A549 (cell line): ENCODE measurements at regions not wholly inside any gene's neighbourhood (a gene's known extent, or its start where the extent isn't known, plus 50 kb on each side); places are given as distances from the start of the nearest gene placed in this dataset.

Source experiments
- ATAC-seq, 2 experiments: fragments of 200-7000 bp in 1 of 2; fragments of >200 bp in 1 of 2; cut with Nextera tagmentation in 1 of 2; cut with Tn5 transposase in 1 of 2; 3 replicates each; pipeline versions ENCODE4 v1.8.0 to v1.9.1; 2018 to 2020; ENCODE audit warnings: mild to moderate bottlenecking in 1 of 2, moderate library complexity in 1 of 2
- CTCF ChIA-PET: fragments of 300-600 bp; sonication (Branson Sonifier 250); formaldehyde crosslinking; extraction: SDS; loops from one replicate; lab custom pipeline; 2021; ENCODE audit warnings: antibody characterized with exemption, inconsistent platforms; lab: Yijun Ruan, JAX
- POLR2A ChIA-PET: fragments of 350-600 bp; formaldehyde crosslinking; extraction: SDS; loops from one replicate; lab custom pipeline; 2021; ENCODE audit warnings: antibody characterized with exemption, inconsistent platforms; lab: Yijun Ruan, JAX
- DNase-seq, 2 experiments: peaks; one replicate each; pipeline versions ENCODE4 v3.0.0 to v3.0.0-alpha.2; 2011 to 2016; ENCODE audit warnings: low read depth in 1 of 2, low spot score in 1 of 2
- FAIRE-seq: peaks from 2 replicates; lab custom pipeline; 2011; peaks lifted over from hg19 to GRCh38; lab: Jason Lieb, UNC
- H3K27ac ChIP-seq, 2 experiments: fragments of >200 bp; sonication (Bioruptor Twin); formaldehyde crosslinking; 3 replicates each; pipeline ENCODE4 v1.5.1; 2016 to 2017
- H3K4me1 ChIP-seq: fragments of >200 bp; sonication (Bioruptor Twin); formaldehyde crosslinking; 3 replicates; pipeline ENCODE4 v1.6.1; 2016
- H3K4me2 ChIP-seq: fragments of >200 bp; sonication (Bioruptor Twin); formaldehyde crosslinking; 3 replicates; pipeline ENCODE4 v1.6.1; 2016
- H3K4me3 ChIP-seq: fragments of >200 bp; sonication (Bioruptor Twin); formaldehyde crosslinking; 3 replicates; pipeline ENCODE4 v1.5.1; 2016
- H3K9me3 ChIP-seq: fragments of >200 bp; sonication (Bioruptor Twin); formaldehyde crosslinking; 3 replicates; pipeline ENCODE4 v1.6.1; 2016
- BHLHE40 ChIP-seq: IDR thresholded peaks from 2 replicates; pipeline ENCODE4 v1.6.1; 2012; ENCODE audit warnings: low read depth, low read length, inconsistent platforms
- CHD2 ChIP-seq: fragments of 150-350 bp; IDR thresholded peaks from 2 replicates; pipeline ENCODE4 v1.6.1; 2014; ENCODE audit warnings: low read length; ENCODE audit not compliant: partially characterized antibody
- CHD4 ChIP-seq: fragments of 200-600 bp; sonication (generic); IDR thresholded peaks from 2 replicates; pipeline ENCODE4 v1.6.1; 2016; ENCODE audit warnings: antibody characterized with exemption, mild to moderate bottlenecking, borderline replicate concordance
- EHF ChIP-seq: fragments of 250-450 bp; sonication (Bioruptor Pico); IDR thresholded peaks from 2 replicates; pipeline ENCODE4 v1.5.0; 2020; ENCODE audit warnings: mild to moderate bottlenecking
- EP300 ChIP-seq, 2 experiments: fragments of >200 bp; sonication (Bioruptor Twin); formaldehyde crosslinking; IDR thresholded peaks; 2 replicates in 1 of 2; 3 replicates in 1 of 2; pipeline ENCODE4 v1.6.1; 2016 to 2017
- FOXS1 ChIP-seq: fragments of 250-450 bp; sonication (Bioruptor Pico); IDR thresholded peaks from 2 replicates; pipeline ENCODE4 v1.5.0; 2020; ENCODE audit warnings: mild to moderate bottlenecking, moderate library complexity
- HDAC2 ChIP-seq: fragments of 200-600 bp; sonication (generic); IDR thresholded peaks from 2 replicates; pipeline ENCODE4 v1.6.1; 2016
- HES2 ChIP-seq: fragments of >200 bp; sonication (Bioruptor Twin); formaldehyde crosslinking; IDR thresholded peaks from 2 replicates; pipeline ENCODE4 v1.6.1; 2016
- HOXA7 ChIP-seq: fragments of 250-450 bp; sonication (Bioruptor Pico); IDR thresholded peaks from 2 replicates; pipeline ENCODE4 v1.5.0; 2020; ENCODE audit warnings: mild to moderate bottlenecking, moderate library complexity
- JUNB ChIP-seq: fragments of >200 bp; sonication (Bioruptor Twin); formaldehyde crosslinking; IDR thresholded peaks from 2 replicates; pipeline ENCODE4 v1.6.1; 2016
- KDM5A ChIP-seq: fragments of 200-600 bp; sonication (generic); IDR thresholded peaks from 2 replicates; pipeline ENCODE4 v1.6.1; 2016; ENCODE audit warnings: antibody characterized with exemption, mild to moderate bottlenecking
- NFE2L2 ChIP-seq: fragments of 150-350 bp; conservative IDR thresholded peaks from 2 replicates; pipeline ENCODE4 v1.6.1; 2014; ENCODE audit warnings: low read length
- NR3C1 ChIP-seq: fragments of >200 bp; sonication (Bioruptor Twin); formaldehyde crosslinking; IDR thresholded peaks from 3 replicates; pipeline ENCODE4 v1.6.1; 2017
- PBX3 ChIP-seq: IDR thresholded peaks from 2 replicates; pipeline ENCODE4 v1.6.1; 2012
- PHF8 ChIP-seq: fragments of 200-600 bp; sonication (generic); IDR thresholded peaks from 2 replicates; pipeline ENCODE4 v1.6.1; 2016; ENCODE audit warnings: low read depth, mild to moderate bottlenecking, antibody characterized with exemption, moderate library complexity, borderline replicate concordance
- POLR2AphosphoS2 ChIP-seq: conservative IDR thresholded peaks from 2 replicates; pipeline ENCODE4 v1.6.1; 2012; ENCODE audit warnings: low read length, improper control_type of control experiment, inconsistent platforms
- RARB ChIP-seq: fragments of 250-450 bp; sonication (Bioruptor Pico); IDR thresholded peaks from 2 replicates; pipeline ENCODE4 v1.8.0; 2021; ENCODE audit warnings: mild to moderate bottlenecking, moderate library complexity
- RCOR1 ChIP-seq: fragments of 150-350 bp; IDR thresholded peaks from 2 replicates; pipeline ENCODE4 v1.6.1; 2014; ENCODE audit warnings: antibody characterized with exemption, low read length, low read depth
- RFX5 ChIP-seq: fragments of 450-650 bp; IDR thresholded peaks from 2 replicates; pipeline ENCODE4 v1.7.1; 2014; ENCODE audit warnings: antibody characterized with exemption, mild to moderate bottlenecking, moderate library complexity
- SREBF2 ChIP-seq: fragments of 450-650 bp; IDR thresholded peaks from 2 replicates; pipeline ENCODE4 v1.6.1; 2014; ENCODE audit warnings: mild to moderate bottlenecking, moderate library complexity
- USF2 ChIP-seq: fragments of 450-650 bp; IDR thresholded peaks from 2 replicates; pipeline ENCODE4 v1.6.1; 2014; ENCODE audit warnings: antibody characterized with exemption
- ZC3H11A ChIP-seq: fragments of 450-650 bp; IDR thresholded peaks from 2 replicates; pipeline ENCODE4 v1.6.1; 2014; ENCODE audit warnings: antibody characterized with exemption, mild to moderate bottlenecking
- ZFP36 ChIP-seq: fragments of 450-650 bp; IDR thresholded peaks from 2 replicates; pipeline ENCODE4 v1.6.1; 2014; ENCODE audit warnings: borderline replicate concordance; ENCODE audit not compliant: partially characterized antibody
- ZSCAN20 ChIP-seq: fragments of 250-450 bp; sonication (Bioruptor Pico); IDR thresholded peaks from 2 replicates; pipeline ENCODE4 v1.8.0; 2022; ENCODE audit warnings: mild to moderate bottlenecking, moderate library complexity
- WGBS: methylation state at CpG from one replicate; pipeline ENCODE4 v1.1.6; 2017; ENCODE audit errors: missing lambda C conversion rate; 5-methylcytosine and 5-hydroxymethylcytosine counted together

GRCh38 chr6:9621276-9621675, 793.6 kb downstream of the TFAP2A start (continued):
- TF ChIP-seq RARB = no peak

GRCh38 chr6:9620687-9621086, 794.2 kb downstream of the TFAP2A start:
- DNase-seq = no peak
- ChIA-PET POLR2A (no interaction called here), CTCF (no interaction called here)
- TF ChIP-seq ZC3H11A (no peak), CHD2 (no peak)
- H3K4me2 ChIP-seq = no peak overlapping the region
- no peaks in the 10 kb centered on the region for H3K9me3 ChIP-seq
- H3K4me3 ChIP-seq = no peak overlapping the region
- no peak for FAIRE-seq
- H3K4me1 ChIP-seq = no peaks in the 10 kb centered on the region
- WGBS = 84% methylated on average over 3 of the region's 3 CpGs
- H3K27ac ChIP-seq = no peak overlapping the region
- no peak for ATAC-seq

GRCh38 chr6:9620263-9620662, 794.6 kb downstream of the TFAP2A start:
- no peak for ATAC-seq
- Histone ChIP-seq H3K27ac (no peak overlapping the region), H3K4me1 (no peaks in the 10 kb centered on the region), H3K9me3 (no peaks in the 10 kb centered on the region), H3K4me2 (no peak overlapping the region), H3K4me3 (no peak overlapping the region)
- no peak for FAIRE-seq
- 49% methylated on average over 2 of the region's 2 CpGs for WGBS
- TF ChIP-seq HOXA7 (CRISPR knock-in tag) (no peak), CHD2 (no peak)
- CTCF ChIA-PET = no interaction called here
- DNase-seq = no peak
- POLR2A ChIA-PET = interaction anchor here (0.7 kb wide), 1 partner anchor 84 kb away, joined by 5 read pairs; no protein-coding TSS in a partner anchor

- 80% methylated on average over 6 of the region's 6 CpGs for WGBS
- Histone ChIP-seq H3K27ac (no peak overlapping the region), H3K4me2 (no peak overlapping the region), H3K4me1 (no peaks in the 10 kb centered on the region), H3K4me3 (no peak overlapping the region), H3K9me3 (no peaks in the 10 kb centered on the region)
- FAIRE-seq (no peak), ATAC-seq (no peak), DNase-seq (no peak)
- ChIA-PET CTCF (no interaction called here), POLR2A (no interaction called here)
- TF ChIP-seq NFE2L2 = no peak
- TF ChIP-seq PBX3 = no peak
- TF ChIP-seq EP300 (IDR thresholded peaks at IDR 0.05) = no peak
- TF ChIP-seq PHF8 = no peak
- no peak for TF ChIP-seq RFX5
These were observed 800.1 kb downstream of the TFAP2A start for GRCh38 chr6:9614778-9615177.

GRCh38 chr6:9612489-9612888, 802.4 kb downstream of the TFAP2A start:
- no peaks in the 10 kb centered on the region for H3K4me1 ChIP-seq
- no peaks in the 10 kb centered on the region for H3K9me3 ChIP-seq
- POLR2A ChIA-PET = no interaction called here
- WGBS = 12% methylated on average over 2 of the region's 2 CpGs
- H3K4me2 ChIP-seq = no peak overlapping the region
- ATAC-seq (no peak), FAIRE-seq (no peak)
- TF ChIP-seq KDM5A (no peak), CHD4 (no peak), SREBF2 (no peak), ZC3H11A (no peak), JUNB (no peak), EHF (CRISPR knock-in tag) (no peak), NR3C1 (no peak), BHLHE40 (no peak), RFX5 (no peak), HDAC2 (no peak), ZFP36 (no peak), HES2 (no peak), USF2 (no peak), ZSCAN20 (CRISPR knock-in tag) (no peak), RCOR1 (no peak), POLR2AphosphoS2 (no peak), FOXS1 (CRISPR knock-in tag) (no peak), RARB (no peak)
- TF ChIP-seq, all 56 proteins: peak for 0
- no peak overlapping the region for H3K27ac ChIP-seq
- DNase-seq = no peak
- CTCF ChIA-PET = no interaction called here
- no peak overlapping the region for H3K4me3 ChIP-seq
